Mesendoderm (in vitro differentiated cells): ENCODE measurements at regions not wholly inside any gene's neighbourhood (a gene's known extent, or its start where the extent isn't known, plus 50 kb on each side); places are given as distances from the start of the nearest gene placed in this dataset.

Source experiments
- DNase-seq: peaks from one replicate; pipeline ENCODE4 v3.0.0; 2013
- H2AK5ac ChIP-seq: 2 replicates; pipeline ENCODE4 v1.6.1; 2013; ENCODE audit warnings: low read length, inconsistent platforms
- H2BK120ac ChIP-seq: 2 replicates; pipeline ENCODE4 v1.6.1; 2013; ENCODE audit warnings: low read depth, mild to moderate bottlenecking, low read length, moderate library complexity, mixed read lengths
- H2BK15ac ChIP-seq: replicated peaks from 2 replicates; pipeline ENCODE4 v1.6.1; 2013; ENCODE audit warnings: low read depth, mild to moderate bottlenecking, moderate library complexity
- H2BK5ac ChIP-seq: 2 replicates; pipeline ENCODE4 v1.6.1; 2013; ENCODE audit warnings: low read length, inconsistent platforms
- H3K18ac ChIP-seq: 2 replicates; pipeline ENCODE4 v1.6.1; 2013; ENCODE audit warnings: mild to moderate bottlenecking, low read length, mixed read lengths
- H3K23ac ChIP-seq: one replicate; pipeline ENCODE4 v1.6.1; 2013; ENCODE audit warnings: low read length
- H3K27ac ChIP-seq: 2 replicates; pipeline ENCODE4 v1.5.1; 2013; ENCODE audit warnings: low read depth, mild to moderate bottlenecking, inconsistent platforms, low read length, moderate library complexity
- H3K27me3 ChIP-seq: 2 replicates; pipeline ENCODE4 v1.6.1; 2013; ENCODE audit warnings: low read length, control low read depth, mild to moderate bottlenecking, inconsistent platforms; ENCODE audit not compliant: insufficient read depth, poor library complexity
- H3K36me3 ChIP-seq: 2 replicates; pipeline ENCODE4 v1.6.1; 2013; ENCODE audit warnings: low read length, inconsistent platforms; ENCODE audit not compliant: control insufficient read depth, insufficient read depth
- H3K4ac ChIP-seq: one replicate; pipeline ENCODE4 v1.6.1; 2013; ENCODE audit warnings: low read depth, mild to moderate bottlenecking, low read length, moderate library complexity
- H3K4me1 ChIP-seq: 2 replicates; pipeline ENCODE4 v1.6.1; 2013; ENCODE audit warnings: low read depth, low read length, inconsistent platforms; ENCODE audit not compliant: control insufficient read depth
- H3K4me2 ChIP-seq: 2 replicates; pipeline ENCODE4 v1.6.1; 2013; ENCODE audit warnings: low read length
- H3K4me3 ChIP-seq: 2 replicates; pipeline ENCODE4 v1.5.1; 2013; ENCODE audit warnings: mild to moderate bottlenecking, low read length
- H3K56ac ChIP-seq: one replicate; pipeline ENCODE4 v1.6.1; 2013; ENCODE audit warnings: low read length
- H3K79me1 ChIP-seq: 2 replicates; pipeline ENCODE4 v1.6.1; 2013; ENCODE audit warnings: low read length, inconsistent platforms
- H3K79me2 ChIP-seq: 2 replicates; pipeline ENCODE4 v1.6.1; 2013; ENCODE audit warnings: mild to moderate bottlenecking, low read length; ENCODE audit not compliant: control insufficient read depth, insufficient read depth
- H3K9ac ChIP-seq: 2 replicates; pipeline ENCODE4 v1.6.1; 2013; ENCODE audit warnings: low read length, inconsistent platforms
- H4K5ac ChIP-seq: one replicate; pipeline ENCODE4 v1.6.1; 2013; ENCODE audit warnings: low read length
- H4K8ac ChIP-seq: one replicate; pipeline ENCODE4 v1.6.1; 2013; ENCODE audit warnings: low read depth, mild to moderate bottlenecking, control low read depth, low read length, moderate library complexity
- WGBS: extraction: QIAGEN DNeasy Blood & Tissue Kit; methylation state at CpG from one replicate; pipeline ENCODE4 v1.1.7; 2013; ENCODE audit warnings: low lambda C conversion rate, missing lambda C conversion rate; ENCODE audit not compliant: insufficient coverage; ENCODE audit errors: extremely low coverage; 5-methylcytosine and 5-hydroxymethylcytosine counted together

GRCh38 chr6:105967917-105968602 lies 118.1 kb upstream of the PRDM1 start:
- no CpG with 5 or more reads among the region's 9 CpGs for WGBS

DNA sequence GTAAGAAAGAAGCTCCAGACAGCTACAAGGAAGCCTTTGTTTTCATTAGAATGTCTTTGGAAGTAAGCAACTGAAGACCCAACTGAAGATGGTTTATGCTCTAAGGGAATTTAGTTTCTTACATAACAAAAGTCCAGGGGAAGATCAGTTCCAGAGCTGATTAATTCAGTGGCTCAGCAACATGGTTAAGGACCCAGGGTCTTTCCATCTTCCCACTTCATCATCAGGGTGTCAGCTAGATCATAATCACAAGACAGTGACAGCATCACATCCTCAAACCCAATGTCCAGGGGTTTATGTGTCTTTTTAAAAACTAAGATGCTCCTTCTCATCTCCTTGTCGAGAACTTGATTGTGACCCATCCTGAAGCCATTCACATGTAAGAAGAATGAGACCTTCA lies 119.7 kb upstream of the PRDM1 start:
- WGBS = no CpG with 5 or more reads among the region's 1 CpG

More at GRCh38 chr6:105967917-105968602, 118.1 kb upstream of the PRDM1 start:
- H3K56ac ChIP-seq = no peak overlapping the region
- no peak overlapping the region for H2BK120ac ChIP-seq
- H3K4me3 ChIP-seq = no peak overlapping the region
- no peak overlapping the region for H4K5ac ChIP-seq
- H3K4me2 ChIP-seq = no peak overlapping the region
- H2BK5ac ChIP-seq = no peak overlapping the region
- no peaks in the 10 kb centered on the region for H3K79me2 ChIP-seq
- H3K36me3 ChIP-seq = no peaks in the 10 kb centered on the region
- H3K79me1 ChIP-seq = no peaks in the 10 kb centered on the region
- H3K4ac ChIP-seq = peak overlapping the region; percentile 5
- peak overlapping the region; percentile 57 for H2BK15ac ChIP-seq
- H3K27me3 ChIP-seq = no peaks in the 10 kb centered on the region
- H2AK5ac ChIP-seq = no peak overlapping the region
- no peak overlapping the region for H4K8ac ChIP-seq
- no peak overlapping the region for H3K27ac ChIP-seq
- no peak overlapping the region for H3K23ac ChIP-seq
- no peak for DNase-seq
- H3K9ac ChIP-seq = no peak overlapping the region
- no peak overlapping the region for H3K18ac ChIP-seq
- no peaks in the 10 kb centered on the region for H3K4me1 ChIP-seq

DNA sequence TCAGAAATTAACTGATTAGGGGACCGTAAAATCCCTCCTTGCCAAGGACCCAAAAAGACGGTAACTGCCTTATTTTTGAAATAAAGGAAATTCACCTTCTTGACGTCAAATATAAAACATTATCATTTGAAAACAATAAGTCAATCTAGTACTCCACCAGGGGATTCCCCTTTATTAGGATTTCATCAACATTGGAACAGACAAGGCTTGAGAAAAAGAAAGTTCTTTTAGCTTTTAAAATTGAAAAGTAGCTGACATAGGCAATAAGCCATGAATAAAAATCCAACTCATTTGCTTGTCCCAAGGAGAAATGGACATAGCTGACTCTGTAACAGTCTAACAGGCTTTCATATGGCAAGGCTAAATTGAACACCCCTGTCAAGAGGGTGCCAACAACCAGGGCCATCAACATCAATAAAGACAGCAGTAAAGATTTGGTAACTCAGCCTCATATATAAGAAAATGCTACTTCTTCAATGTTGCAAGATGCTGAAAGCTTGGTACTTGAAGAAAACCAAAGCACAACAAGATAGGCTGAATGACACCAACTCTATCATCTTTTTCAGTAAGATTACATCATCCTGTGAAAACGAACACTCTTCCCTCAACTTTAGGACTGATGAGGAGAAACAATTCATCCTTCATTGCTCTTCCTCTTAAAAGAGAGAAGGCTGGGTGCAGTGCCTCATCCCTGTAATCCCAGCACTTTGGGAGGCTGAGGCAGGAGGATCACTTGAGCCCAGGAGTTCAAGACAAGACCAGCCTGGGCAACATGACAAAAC lies 121.0 kb upstream of the PRDM1 start:
- Histone ChIP-seq H3K4ac (no peak overlapping the region), H3K79me2 (no peaks in the 10 kb centered on the region), H3K4me3 (no peak overlapping the region), H3K79me1 (no peaks in the 10 kb centered on the region), H2BK15ac (no peak overlapping the region), H2BK120ac (no peak overlapping the region), H3K36me3 (no peaks in the 10 kb centered on the region), H4K5ac (no peak overlapping the region), H3K23ac (no peak overlapping the region), H3K27me3 (no peaks in the 10 kb centered on the region), H3K4me1 (no peaks in the 10 kb centered on the region), H3K27ac (no peak overlapping the region), H3K4me2 (no peak overlapping the region), H2AK5ac (no peak overlapping the region), H3K18ac (no peak overlapping the region), H4K8ac (no peak overlapping the region), H3K9ac (no peak overlapping the region), H3K56ac (no peak overlapping the region), H2BK5ac (no peak overlapping the region)
- no CpG with 5 or more reads among the region's 4 CpGs for WGBS
- DNase-seq = no peak

More for the DNA sequence above, 119.7 kb upstream of the PRDM1 start:
- H3K27ac ChIP-seq = no peak overlapping the region
- no peaks in the 10 kb centered on the region for H3K27me3 ChIP-seq
- no peak overlapping the region for H4K8ac ChIP-seq
- DNase-seq = no peak
- H2BK120ac ChIP-seq = no peak overlapping the region
- no peak overlapping the region for H3K23ac ChIP-seq
- H3K36me3 ChIP-seq = no peaks in the 10 kb centered on the region
- H3K4ac ChIP-seq = no peak overlapping the region
- no peak overlapping the region for H2BK15ac ChIP-seq
- no peak overlapping the region for H3K18ac ChIP-seq
- H2AK5ac ChIP-seq = no peak overlapping the region
- H3K79me2 ChIP-seq = no peaks in the 10 kb centered on the region
- no peak overlapping the region for H3K4me2 ChIP-seq
- H3K56ac ChIP-seq = no peak overlapping the region
- H4K5ac ChIP-seq = no peak overlapping the region
- H3K4me3 ChIP-seq = no peak overlapping the region
- no peak overlapping the region for H3K9ac ChIP-seq
- no peaks in the 10 kb centered on the region for H3K4me1 ChIP-seq
- H2BK5ac ChIP-seq = no peak overlapping the region
- H3K79me1 ChIP-seq = no peaks in the 10 kb centered on the region

DNA sequence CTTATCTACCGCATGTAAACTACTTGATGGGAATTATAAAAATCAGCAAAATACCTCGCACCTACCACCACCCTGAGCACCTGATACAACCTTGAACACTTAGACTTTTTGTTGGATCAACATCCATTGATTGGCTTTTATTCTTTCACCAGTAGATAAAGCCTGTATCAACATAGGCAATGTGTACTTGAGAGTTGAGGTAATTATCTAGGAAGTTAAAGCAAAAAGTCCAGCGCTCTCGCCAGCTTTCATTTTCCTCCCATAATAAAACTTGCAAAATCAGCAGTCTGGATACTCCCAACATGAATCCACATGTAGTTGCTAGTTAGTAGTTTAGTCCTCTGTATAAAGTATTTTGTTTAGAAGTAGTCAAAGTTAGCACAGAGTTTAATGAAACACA lies 132.0 kb upstream of the PRDM1 start:
- DNase-seq = no peak
- peak overlapping the region; percentile 31 for H3K4ac ChIP-seq
- WGBS = no CpG with 5 or more reads among the region's 4 CpGs
- H3K27ac ChIP-seq = peak overlapping the region; percentile 67
- H4K5ac ChIP-seq = peak overlapping the region; percentile 68
- H2BK5ac ChIP-seq = peak overlapping the region; percentile 94
- H3K4me3 ChIP-seq = no peak overlapping the region
- peak overlapping the region; percentile 79 for H2BK120ac ChIP-seq
- no peaks in the 10 kb centered on the region for H3K36me3 ChIP-seq
- peaks cover 12% of the 10 kb centered on the region for H3K4me1 ChIP-seq
- peak overlapping the region; percentile 76 for H3K56ac ChIP-seq
- peak overlapping the region; percentile 75 for H3K18ac ChIP-seq
- H4K8ac ChIP-seq = no peak overlapping the region
- no peak overlapping the region for H3K4me2 ChIP-seq
- peak overlapping the region; percentile 37 for H2AK5ac ChIP-seq
- peak overlapping the region; percentile 13 for H3K9ac ChIP-seq
- no peaks in the 10 kb centered on the region for H3K27me3 ChIP-seq
- H3K23ac ChIP-seq = no peak overlapping the region
- H3K79me1 ChIP-seq = no peaks in the 10 kb centered on the region
- H3K79me2 ChIP-seq = no peaks in the 10 kb centered on the region
- no peak overlapping the region for H2BK15ac ChIP-seq

DNA sequence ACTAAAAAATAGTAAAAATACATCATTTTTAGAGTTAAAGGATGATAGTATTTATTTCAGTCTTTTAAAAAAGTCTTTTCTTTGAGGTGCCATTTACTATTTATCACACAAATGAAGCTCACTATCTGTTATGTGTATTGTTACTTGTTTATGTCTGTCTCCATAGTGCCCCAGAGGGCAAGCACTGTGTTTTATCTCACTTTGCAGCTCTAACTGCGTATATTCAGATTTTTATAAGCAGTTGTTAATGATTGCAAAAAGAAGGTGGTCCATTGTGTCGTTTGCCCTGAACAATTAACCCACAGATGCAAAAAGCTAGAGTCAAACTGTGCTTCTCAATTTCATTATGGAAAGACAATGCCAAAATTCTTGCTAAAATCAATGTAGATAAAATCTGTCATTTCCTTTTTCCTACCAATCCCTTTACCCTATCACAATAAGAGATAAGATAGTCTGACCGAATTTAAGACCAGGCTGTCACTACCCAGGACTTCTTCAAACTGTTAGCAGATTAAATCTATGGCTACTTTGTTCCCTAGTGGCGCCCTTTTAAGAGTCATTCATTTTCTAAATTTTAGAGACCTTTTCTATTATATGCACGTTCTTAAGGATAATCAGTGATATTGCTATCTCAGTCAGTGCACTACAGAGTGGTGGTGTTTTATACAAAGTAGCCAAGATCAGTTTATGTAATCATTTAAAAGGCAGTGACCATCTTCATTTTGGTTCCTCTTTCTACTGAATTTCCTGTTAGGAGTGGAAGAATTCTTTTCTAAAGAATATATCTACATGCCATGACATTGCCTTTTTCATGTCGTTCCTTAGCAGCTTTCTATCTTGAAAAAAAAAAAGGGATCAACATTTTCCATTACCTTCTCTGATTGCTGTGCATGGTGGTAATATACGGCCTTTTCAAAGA lies 133.1 kb upstream of the PRDM1 start:
- Histone ChIP-seq H4K8ac (no peak overlapping the region), H3K27me3 (no peaks in the 10 kb centered on the region), H2BK5ac (peak overlapping the region; percentile 86), H3K4ac (no peak overlapping the region), H3K79me2 (no peaks in the 10 kb centered on the region), H3K56ac (peak overlapping the region; percentile 66), H2AK5ac (no peak overlapping the region), H3K23ac (no peak overlapping the region), H3K36me3 (no peaks in the 10 kb centered on the region), H2BK15ac (no peak overlapping the region), H4K5ac (no peak overlapping the region), H2BK120ac (no peak overlapping the region), H3K4me1 (peaks cover 12% of the 10 kb centered on the region), H3K18ac (no peak overlapping the region), H3K27ac (no peak overlapping the region), H3K4me2 (no peak overlapping the region), H3K9ac (no peak overlapping the region), H3K79me1 (no peaks in the 10 kb centered on the region), H3K4me3 (no peak overlapping the region)
- no CpG with 5 or more reads among the region's 7 CpGs for WGBS
- peak; percentile 98 for DNase-seq
